PC-3 (cell line): ENCODE measurements at regions not wholly inside any gene's neighbourhood (a gene's known extent, or its start where the extent isn't known, plus 50 kb on each side); places are given as distances from the start of the nearest gene placed in this dataset.
"Not testable (repeated sequence)": the region's sequence is repeated elsewhere in the genome, so short reads cannot be mapped to it uniquely, and the experiment has no call there.

Source experiments
- CTCF ChIP-seq: fragments of 300-600 bp; sonication (generic); conservative IDR thresholded peaks from 2 replicates; pipeline ENCODE4 v1.5.1; 2017; ENCODE audit warnings: antibody characterized with exemption, low read depth, mild to moderate bottlenecking, low read length
- EZH2 ChIP-seq: fragments of 300-600 bp; sonication (generic); IDR thresholded peaks from one replicate; pipeline ENCODE4 v1.6.1; 2017; ENCODE audit warnings: antibody characterized with exemption, mild to moderate bottlenecking, low read length; ENCODE audit not compliant: unreplicated experiment
- EZH2phosphoT487 ChIP-seq: fragments of 300-600 bp; sonication (generic); IDR thresholded peaks from 2 replicates; pipeline ENCODE4 v1.6.1; 2018; ENCODE audit warnings: mild to moderate bottlenecking, antibody characterized with exemption, low read length, borderline replicate concordance

- TF ChIP-seq CTCF, EZH2, EZH2phosphoT487: not testable (repeated sequence)
Observed at GRCh38 chr6:82626946-82627345, 263.3 kb downstream of the TPBG start.
